ENCODE measurements at regions not wholly inside any gene's neighbourhood (a gene's known extent, or its start where the extent isn't known, plus 50 kb on each side); places are given as distances from the start of the nearest gene placed in this dataset.

DNA sequence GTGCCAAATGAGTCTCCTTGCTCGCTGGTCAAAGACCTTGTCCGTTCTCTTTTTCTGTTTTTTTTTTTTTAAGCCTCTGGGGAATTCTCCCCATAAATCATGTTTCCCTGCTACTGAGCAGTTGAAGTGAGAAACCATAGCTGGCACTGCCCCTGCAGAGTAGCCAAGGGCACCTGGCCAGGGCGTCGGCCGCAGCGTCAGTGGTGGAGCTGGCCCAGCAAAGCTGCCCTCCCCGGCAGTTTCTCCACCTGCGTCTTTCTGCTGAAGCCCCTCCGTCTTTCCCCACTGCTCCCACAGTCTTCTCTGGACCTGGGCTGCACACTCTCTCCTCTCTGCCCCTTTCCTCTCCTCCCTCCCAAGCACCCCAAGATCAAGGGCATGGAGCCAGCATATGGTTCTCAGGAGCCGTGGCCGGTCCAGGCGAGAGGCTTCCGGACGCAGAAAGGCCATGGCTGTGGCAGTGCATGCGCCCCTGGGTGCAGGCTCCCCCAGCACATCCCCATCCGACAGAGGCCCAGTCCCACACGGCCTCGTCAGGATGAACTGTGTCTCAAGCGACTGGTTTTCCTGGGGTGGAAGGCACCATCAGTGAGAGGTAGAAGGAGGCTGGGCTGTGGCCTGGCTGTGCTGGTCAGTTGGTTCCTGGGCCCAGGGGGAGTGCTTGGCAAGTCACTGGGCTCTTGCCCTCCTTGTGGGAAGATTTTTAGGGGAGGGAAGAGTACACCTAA, 218.1 kb downstream of the ERMARD start:
- POLR2A ChIA-PET = no interaction called here
- DNase-seq (ENCODE audit: low spot score) = no peak
- H3K9me3 Mint-ChIP-seq = peaks cover 12% of the 10 kb centered on the region

More for the DNA sequence above, 218.1 kb downstream of the ERMARD start:
- CTCF ChIA-PET = no interaction called here
- peaks cover 12% of the 10 kb centered on the region for H3K36me3 Mint-ChIP-seq
- H3K27me3 Mint-ChIP-seq (ENCODE audit: low read depth) = peaks cover 3% of the 10 kb centered on the region; the same call in 1 of the 2 replicates
- 0 out of 2 replicates have a peak, but pooled peaks cover 3% of the 10 kb centered on the region for H3K4me1 Mint-ChIP-seq
- TF ChIP-seq EMX1 (CRISPR knock-in tag; IDR thresholded peaks at IDR 0.05) (no peak), KAT7 (CRISPR knock-in tag; IDR thresholded peaks at IDR 0.05; ENCODE audit: borderline replicate concordance) (no peak), GTF2I (CRISPR knock-in tag; conservative IDR thresholded peaks at IDR 0.05) (no peak), ESRRA (CRISPR knock-in tag; IDR thresholded peaks at IDR 0.05; ENCODE audit: borderline replicate concordance) (no peak), JUN (CRISPR knock-in tag; IDR thresholded peaks at IDR 0.05) (no peak), CBFB (CRISPR knock-in tag; IDR thresholded peaks at IDR 0.05; ENCODE audit: low read depth) (no peak), ATF1 (CRISPR knock-in tag; IDR thresholded peaks at IDR 0.05) (no peak), ZBTB21 (CRISPR knock-in tag; IDR thresholded peaks at IDR 0.05; ENCODE audit: borderline replicate concordance) (no peak)
- TF ChIP-seq, protein P1, sequence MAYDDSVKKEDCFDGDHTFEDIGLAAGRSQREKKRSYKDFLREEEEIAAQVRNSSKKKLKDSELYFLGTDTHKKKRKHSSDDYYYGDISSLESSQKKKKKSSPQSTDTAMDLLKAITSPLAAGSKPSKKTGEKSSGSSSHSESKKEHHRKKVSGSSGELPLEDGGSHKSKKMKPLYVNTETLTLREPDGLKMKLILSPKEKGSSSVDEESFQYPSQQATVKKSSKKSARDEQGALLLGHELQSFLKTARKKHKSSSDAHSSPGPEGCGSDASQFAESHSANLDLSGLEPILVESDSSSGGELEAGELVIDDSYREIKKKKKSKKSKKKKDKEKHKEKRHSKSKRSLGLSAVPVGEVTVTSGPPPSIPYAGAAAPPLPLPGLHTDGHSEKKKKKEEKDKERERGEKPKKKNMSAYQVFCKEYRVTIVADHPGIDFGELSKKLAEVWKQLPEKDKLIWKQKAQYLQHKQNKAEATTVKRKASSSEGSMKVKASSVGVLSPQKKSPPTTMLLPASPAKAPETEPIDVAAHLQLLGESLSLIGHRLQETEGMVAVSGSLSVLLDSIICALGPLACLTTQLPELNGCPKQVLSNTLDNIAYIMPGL (CRISPR knock-in tag; IDR thresholded peaks at IDR 0.05) = no peak
- TF ChIP-seq, protein P2, sequence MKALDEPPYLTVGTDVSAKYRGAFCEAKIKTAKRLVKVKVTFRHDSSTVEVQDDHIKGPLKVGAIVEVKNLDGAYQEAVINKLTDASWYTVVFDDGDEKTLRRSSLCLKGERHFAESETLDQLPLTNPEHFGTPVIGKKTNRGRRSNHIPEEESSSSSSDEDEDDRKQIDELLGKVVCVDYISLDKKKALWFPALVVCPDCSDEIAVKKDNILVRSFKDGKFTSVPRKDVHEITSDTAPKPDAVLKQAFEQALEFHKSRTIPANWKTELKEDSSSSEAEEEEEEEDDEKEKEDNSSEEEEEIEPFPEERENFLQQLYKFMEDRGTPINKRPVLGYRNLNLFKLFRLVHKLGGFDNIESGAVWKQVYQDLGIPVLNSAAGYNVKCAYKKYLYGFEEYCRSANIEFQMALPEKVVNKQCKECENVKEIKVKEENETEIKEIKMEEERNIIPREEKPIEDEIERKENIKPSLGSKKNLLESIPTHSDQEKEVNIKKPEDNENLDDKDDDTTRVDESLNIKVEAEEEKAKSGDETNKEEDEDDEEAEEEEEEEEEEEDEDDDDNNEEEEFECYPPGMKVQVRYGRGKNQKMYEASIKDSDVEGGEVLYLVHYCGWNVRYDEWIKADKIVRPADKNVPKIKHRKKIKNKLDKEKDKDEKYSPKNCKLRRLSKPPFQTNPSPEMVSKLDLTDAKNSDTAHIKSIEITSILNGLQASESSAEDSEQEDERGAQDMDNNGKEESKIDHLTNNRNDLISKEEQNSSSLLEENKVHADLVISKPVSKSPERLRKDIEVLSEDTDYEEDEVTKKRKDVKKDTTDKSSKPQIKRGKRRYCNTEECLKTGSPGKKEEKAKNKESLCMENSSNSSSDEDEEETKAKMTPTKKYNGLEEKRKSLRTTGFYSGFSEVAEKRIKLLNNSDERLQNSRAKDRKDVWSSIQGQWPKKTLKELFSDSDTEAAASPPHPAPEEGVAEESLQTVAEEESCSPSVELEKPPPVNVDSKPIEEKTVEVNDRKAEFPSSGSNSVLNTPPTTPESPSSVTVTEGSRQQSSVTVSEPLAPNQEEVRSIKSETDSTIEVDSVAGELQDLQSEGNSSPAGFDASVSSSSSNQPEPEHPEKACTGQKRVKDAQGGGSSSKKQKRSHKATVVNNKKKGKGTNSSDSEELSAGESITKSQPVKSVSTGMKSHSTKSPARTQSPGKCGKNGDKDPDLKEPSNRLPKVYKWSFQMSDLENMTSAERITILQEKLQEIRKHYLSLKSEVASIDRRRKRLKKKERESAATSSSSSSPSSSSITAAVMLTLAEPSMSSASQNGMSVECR (CRISPR knock-in tag; IDR thresholded peaks at IDR 0.05; ENCODE audit: borderline replicate concordance) = no peak
- TF ChIP-seq, protein P3, sequence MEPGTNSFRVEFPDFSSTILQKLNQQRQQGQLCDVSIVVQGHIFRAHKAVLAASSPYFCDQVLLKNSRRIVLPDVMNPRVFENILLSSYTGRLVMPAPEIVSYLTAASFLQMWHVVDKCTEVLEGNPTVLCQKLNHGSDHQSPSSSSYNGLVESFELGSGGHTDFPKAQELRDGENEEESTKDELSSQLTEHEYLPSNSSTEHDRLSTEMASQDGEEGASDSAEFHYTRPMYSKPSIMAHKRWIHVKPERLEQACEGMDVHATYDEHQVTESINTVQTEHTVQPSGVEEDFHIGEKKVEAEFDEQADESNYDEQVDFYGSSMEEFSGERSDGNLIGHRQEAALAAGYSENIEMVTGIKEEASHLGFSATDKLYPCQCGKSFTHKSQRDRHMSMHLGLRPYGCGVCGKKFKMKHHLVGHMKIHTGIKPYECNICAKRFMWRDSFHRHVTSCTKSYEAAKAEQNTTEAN (CRISPR knock-in tag; IDR thresholded peaks at IDR 0.05) = no peak
- TF ChIP-seq, protein P4, sequence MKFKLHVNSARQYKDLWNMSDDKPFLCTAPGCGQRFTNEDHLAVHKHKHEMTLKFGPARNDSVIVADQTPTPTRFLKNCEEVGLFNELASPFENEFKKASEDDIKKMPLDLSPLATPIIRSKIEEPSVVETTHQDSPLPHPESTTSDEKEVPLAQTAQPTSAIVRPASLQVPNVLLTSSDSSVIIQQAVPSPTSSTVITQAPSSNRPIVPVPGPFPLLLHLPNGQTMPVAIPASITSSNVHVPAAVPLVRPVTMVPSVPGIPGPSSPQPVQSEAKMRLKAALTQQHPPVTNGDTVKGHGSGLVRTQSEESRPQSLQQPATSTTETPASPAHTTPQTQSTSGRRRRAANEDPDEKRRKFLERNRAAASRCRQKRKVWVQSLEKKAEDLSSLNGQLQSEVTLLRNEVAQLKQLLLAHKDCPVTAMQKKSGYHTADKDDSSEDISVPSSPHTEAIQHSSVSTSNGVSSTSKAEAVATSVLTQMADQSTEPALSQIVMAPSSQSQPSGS (CRISPR knock-in tag; IDR thresholded peaks at IDR 0.05; ENCODE audit: borderline replicate concordance, low read depth) = no peak
- TF ChIP-seq, protein P5, sequence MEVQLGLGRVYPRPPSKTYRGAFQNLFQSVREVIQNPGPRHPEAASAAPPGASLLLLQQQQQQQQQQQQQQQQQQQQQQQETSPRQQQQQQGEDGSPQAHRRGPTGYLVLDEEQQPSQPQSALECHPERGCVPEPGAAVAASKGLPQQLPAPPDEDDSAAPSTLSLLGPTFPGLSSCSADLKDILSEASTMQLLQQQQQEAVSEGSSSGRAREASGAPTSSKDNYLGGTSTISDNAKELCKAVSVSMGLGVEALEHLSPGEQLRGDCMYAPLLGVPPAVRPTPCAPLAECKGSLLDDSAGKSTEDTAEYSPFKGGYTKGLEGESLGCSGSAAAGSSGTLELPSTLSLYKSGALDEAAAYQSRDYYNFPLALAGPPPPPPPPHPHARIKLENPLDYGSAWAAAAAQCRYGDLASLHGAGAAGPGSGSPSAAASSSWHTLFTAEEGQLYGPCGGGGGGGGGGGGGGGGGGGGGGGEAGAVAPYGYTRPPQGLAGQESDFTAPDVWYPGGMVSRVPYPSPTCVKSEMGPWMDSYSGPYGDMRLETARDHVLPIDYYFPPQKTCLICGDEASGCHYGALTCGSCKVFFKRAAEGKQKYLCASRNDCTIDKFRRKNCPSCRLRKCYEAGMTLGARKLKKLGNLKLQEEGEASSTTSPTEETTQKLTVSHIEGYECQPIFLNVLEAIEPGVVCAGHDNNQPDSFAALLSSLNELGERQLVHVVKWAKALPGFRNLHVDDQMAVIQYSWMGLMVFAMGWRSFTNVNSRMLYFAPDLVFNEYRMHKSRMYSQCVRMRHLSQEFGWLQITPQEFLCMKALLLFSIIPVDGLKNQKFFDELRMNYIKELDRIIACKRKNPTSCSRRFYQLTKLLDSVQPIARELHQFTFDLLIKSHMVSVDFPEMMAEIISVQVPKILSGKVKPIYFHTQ (CRISPR knock-in tag; IDR thresholded peaks at IDR 0.05) = no peak
- TF ChIP-seq, protein P6, sequence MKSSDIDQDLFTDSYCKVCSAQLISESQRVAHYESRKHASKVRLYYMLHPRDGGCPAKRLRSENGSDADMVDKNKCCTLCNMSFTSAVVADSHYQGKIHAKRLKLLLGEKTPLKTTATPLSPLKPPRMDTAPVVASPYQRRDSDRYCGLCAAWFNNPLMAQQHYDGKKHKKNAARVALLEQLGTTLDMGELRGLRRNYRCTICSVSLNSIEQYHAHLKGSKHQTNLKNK (CRISPR knock-in tag; IDR thresholded peaks at IDR 0.05) = no peak
- TF ChIP-seq, protein P7, sequence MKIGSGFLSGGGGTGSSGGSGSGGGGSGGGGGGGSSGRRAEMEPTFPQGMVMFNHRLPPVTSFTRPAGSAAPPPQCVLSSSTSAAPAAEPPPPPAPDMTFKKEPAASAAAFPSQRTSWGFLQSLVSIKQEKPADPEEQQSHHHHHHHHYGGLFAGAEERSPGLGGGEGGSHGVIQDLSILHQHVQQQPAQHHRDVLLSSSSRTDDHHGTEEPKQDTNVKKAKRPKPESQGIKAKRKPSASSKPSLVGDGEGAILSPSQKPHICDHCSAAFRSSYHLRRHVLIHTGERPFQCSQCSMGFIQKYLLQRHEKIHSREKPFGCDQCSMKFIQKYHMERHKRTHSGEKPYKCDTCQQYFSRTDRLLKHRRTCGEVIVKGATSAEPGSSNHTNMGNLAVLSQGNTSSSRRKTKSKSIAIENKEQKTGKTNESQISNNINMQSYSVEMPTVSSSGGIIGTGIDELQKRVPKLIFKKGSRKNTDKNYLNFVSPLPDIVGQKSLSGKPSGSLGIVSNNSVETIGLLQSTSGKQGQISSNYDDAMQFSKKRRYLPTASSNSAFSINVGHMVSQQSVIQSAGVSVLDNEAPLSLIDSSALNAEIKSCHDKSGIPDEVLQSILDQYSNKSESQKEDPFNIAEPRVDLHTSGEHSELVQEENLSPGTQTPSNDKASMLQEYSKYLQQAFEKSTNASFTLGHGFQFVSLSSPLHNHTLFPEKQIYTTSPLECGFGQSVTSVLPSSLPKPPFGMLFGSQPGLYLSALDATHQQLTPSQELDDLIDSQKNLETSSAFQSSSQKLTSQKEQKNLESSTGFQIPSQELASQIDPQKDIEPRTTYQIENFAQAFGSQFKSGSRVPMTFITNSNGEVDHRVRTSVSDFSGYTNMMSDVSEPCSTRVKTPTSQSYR (CRISPR knock-in tag; IDR thresholded peaks at IDR 0.05) = no peak
- no peak overlapping the region for H3K4me3 Mint-ChIP-seq
- ATAC-seq = no peak
- no peak overlapping the region for H3K27ac Mint-ChIP-seq

Data from WTC11 (cell line).